GM20000 (cell line): ENCODE measurements at regions not wholly inside any gene's neighbourhood (a gene's known extent, or its start where the extent isn't known, plus 50 kb on each side); places are given as distances from the start of the nearest gene placed in this dataset.

ENCODE experiments used
- DNase-seq: peaks from one replicate; pipeline ENCODE4 v3.0.0; 2012; ENCODE audit warnings: low spot score
- CTCF ChIP-seq: IDR thresholded peaks from 2 replicates; pipeline ENCODE4 v1.5.1; 2012; ENCODE audit warnings: mild to moderate bottlenecking, control low read depth; ENCODE audit errors: extremely low read depth, missing control alignments

GRCh38 chr2:207421671-207422070 is 108.1 kb upstream of the CREB1 start:
- no peak for DNase-seq
- no peak for TF ChIP-seq CTCF

- TF ChIP-seq CTCF = no peak
- no peak for DNase-seq
These were observed 107.4 kb upstream of the CREB1 start for GRCh38 chr2:207422380-207422779.

GRCh38 chr2:207423886-207424285 is 105.9 kb upstream of the CREB1 start:
- TF ChIP-seq CTCF = no peak
- DNase-seq = peak; percentile 35

- no peak for TF ChIP-seq CTCF
- no peak for DNase-seq
These were observed 101.8 kb upstream of the CREB1 start for GRCh38 chr2:207427986-207428385.

- DNase-seq = no peak
- TF ChIP-seq CTCF = no peak
These were observed 101.2 kb upstream of the CREB1 start for GRCh38 chr2:207428573-207428972.

- no peak for TF ChIP-seq CTCF
- no peak for DNase-seq
These were observed 97.3 kb upstream of the CREB1 start for GRCh38 chr2:207432453-207432852.

- no peak for DNase-seq
- TF ChIP-seq CTCF = no peak
These were observed 95.5 kb upstream of the CREB1 start for GRCh38 chr2:207434306-207434705.
